Colonic mucosa (tissue), 4 donors: ENCODE measurements at regions not wholly inside any gene's neighbourhood (a gene's known extent, or its start where the extent isn't known, plus 50 kb on each side); places are given as distances from the start of the nearest gene placed in this dataset.

Experiments
- DNase-seq: peaks from one replicate; pipeline ENCODE4 v3.0.0-alpha.2; 2020
- H3K27ac ChIP-seq: fragments of 200-600 bp; one replicate; pipeline ENCODE4 v1.8.0; 2021
- H3K27me3 ChIP-seq: fragments of 200-600 bp; one replicate; pipeline ENCODE4 v1.8.0; 2021
- H3K36me3 ChIP-seq: fragments of 200-600 bp; one replicate; pipeline ENCODE4 v1.8.0; 2021
- H3K4me1 ChIP-seq: fragments of 200-600 bp; one replicate; pipeline ENCODE4 v1.8.0; 2021; ENCODE audit warnings: mild to moderate bottlenecking
- H3K4me3 ChIP-seq: fragments of 200-600 bp; one replicate; pipeline ENCODE4 v1.8.0; 2021
- H3K9ac ChIP-seq, 2 donors: one replicate each; pipeline ENCODE4 v1.7.0; 2013; ENCODE audit warnings: control low read depth in 2 of 2, low read depth in 2 of 2, low read length in 2 of 2
- H3K9me3 ChIP-seq: fragments of 200-600 bp; one replicate; pipeline ENCODE4 v1.8.0; 2021
- CTCF ChIP-seq: fragments of 200-600 bp; IDR thresholded peaks from one replicate; pipeline ENCODE4 v1.8.0; 2022; ENCODE audit warnings: antibody characterized with exemption, mild to moderate bottlenecking
- intact Hi-C: fragments of 100-400 bp; cut with DNase I; formaldehyde crosslinking; loops from one replicate; pipeline ENCODE4 v1.14.1; 2022
- donor health status: healthy.
- donor health status: DM: no; HTN: no; CAD: no.
- donor health status: DM: no; HTN: no; CAD: no.

- H3K9me3 ChIP-seq = no peaks in the 10 kb centered on the region
- H3K27ac ChIP-seq = peak overlapping the region; percentile 70
- no peak overlapping the region for H3K4me3 ChIP-seq
- no peak for TF ChIP-seq CTCF
- intact Hi-C loops = no loop called here
- no peaks in the 10 kb centered on the region for H3K4me1 ChIP-seq
- no peaks in the 10 kb centered on the region for H3K36me3 ChIP-seq
- DNase-seq = peak; percentile 54
- H3K27me3 ChIP-seq = no peaks in the 10 kb centered on the region
- peak overlapping the region in 1 of 2 donors; percentile 70 for H3K9ac ChIP-seq
These were observed 83.2 kb upstream of the SMIM15 start for GRCh38 chr5:61245486-61245885.

- DNase-seq = peak; percentile 70
- peak overlapping the region in 1 of 2 donors; percentile 70 for H3K9ac ChIP-seq
- no peak for TF ChIP-seq CTCF
- H3K4me3 ChIP-seq = no peak overlapping the region
- no peaks in the 10 kb centered on the region for H3K4me1 ChIP-seq
- intact Hi-C loops = no loop called here
- no peaks in the 10 kb centered on the region for H3K27me3 ChIP-seq
- H3K27ac ChIP-seq = peak overlapping the region; percentile 70
- no peaks in the 10 kb centered on the region for H3K36me3 ChIP-seq
- no peaks in the 10 kb centered on the region for H3K9me3 ChIP-seq
These were observed 83.7 kb upstream of the SMIM15 start for GRCh38 chr5:61245936-61246335.

GRCh38 chr5:61246768-61247307, 84.6 kb upstream of the SMIM15 start:
- intact Hi-C loops = no loop called here
- TF ChIP-seq CTCF = no peak

GRCh38 chr5:61251874-61252642, 80.0 kb upstream of the ZSWIM6 start:
- H3K4me1 ChIP-seq = no peaks in the 10 kb centered on the region
- H3K4me3 ChIP-seq = no peak overlapping the region
- no peak overlapping the region for H3K9ac ChIP-seq
- DNase-seq = no peak
- H3K9me3 ChIP-seq = no peaks in the 10 kb centered on the region
- intact Hi-C loops = no loop called here
- H3K27ac ChIP-seq = no peak overlapping the region
- no peaks in the 10 kb centered on the region for H3K36me3 ChIP-seq
- TF ChIP-seq CTCF = no peak
- H3K27me3 ChIP-seq = no peaks in the 10 kb centered on the region

More at GRCh38 chr5:61246768-61247307, 84.6 kb upstream of the SMIM15 start:
- no peak for DNase-seq
- peak overlapping the region; percentile 32 for H3K27ac ChIP-seq
- no peak overlapping the region for H3K9ac ChIP-seq
- H3K4me3 ChIP-seq = no peak overlapping the region
- no peaks in the 10 kb centered on the region for H3K9me3 ChIP-seq
- H3K36me3 ChIP-seq = no peaks in the 10 kb centered on the region
- no peaks in the 10 kb centered on the region for H3K4me1 ChIP-seq
- H3K27me3 ChIP-seq = no peaks in the 10 kb centered on the region

- intact Hi-C loops = no loop called here
- H3K4me3 ChIP-seq = no peak overlapping the region
- no peak for DNase-seq
- no peak overlapping the region for H3K9ac ChIP-seq
- no peaks in the 10 kb centered on the region for H3K4me1 ChIP-seq
- no peak for TF ChIP-seq CTCF
- no peaks in the 10 kb centered on the region for H3K27me3 ChIP-seq
- no peaks in the 10 kb centered on the region for H3K36me3 ChIP-seq
- no peaks in the 10 kb centered on the region for H3K9me3 ChIP-seq
- no peak overlapping the region for H3K27ac ChIP-seq
These were observed 79.5 kb upstream of the ZSWIM6 start for GRCh38 chr5:61252643-61252925.
